ENCODE measurements at regions not wholly inside any gene's neighbourhood (a gene's known extent, or its start where the extent isn't known, plus 50 kb on each side); places are given as distances from the start of the nearest gene placed in this dataset.

DNA sequence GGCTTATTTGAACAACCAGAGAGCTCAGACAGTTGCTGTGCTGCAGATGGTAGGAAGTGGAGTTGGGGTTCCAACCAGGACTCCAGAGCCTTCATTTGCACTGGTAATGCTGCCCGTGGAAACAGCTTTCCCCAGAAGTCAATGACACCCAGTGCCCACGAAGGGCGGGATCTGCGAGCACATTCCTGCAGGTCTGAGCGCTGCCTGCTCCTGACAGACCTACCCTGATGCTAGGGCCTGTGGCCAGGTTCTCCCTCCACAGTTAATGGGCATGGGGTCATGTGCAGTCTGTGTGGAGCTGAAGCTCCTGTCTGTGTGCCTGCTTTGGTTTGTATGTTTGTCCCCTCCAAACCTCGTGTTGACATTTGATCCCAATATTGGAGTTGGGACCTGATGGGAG lies 299.0 kb upstream of the HS6ST1 start:
- Histone ChIP-seq H3K9me3 (ENCODE audit: control insufficient read depth, insufficient read depth, low read length) (no peaks in the 10 kb centered on the region), H3K79me2 (ENCODE audit: control insufficient read depth, low read length) (no peaks in the 10 kb centered on the region), H3K36me3 (ENCODE audit: control insufficient read depth, low read length) (no peaks in the 10 kb centered on the region), H3K27ac (ENCODE audit: low read depth, low read length) (no peak overlapping the region), H3F3A (ENCODE audit: control insufficient read depth, insufficient read depth) (no peaks in the 10 kb centered on the region), H3K4me1 (ENCODE audit: control insufficient read depth, low read length) (no peaks in the 10 kb centered on the region), H3K4me3 (ENCODE audit: low read length) (no peak overlapping the region), H4K20me1 (ENCODE audit: control insufficient read depth, insufficient read depth, low read depth, low read length) (no peaks in the 10 kb centered on the region), H3K9me2 (replicated peaks; ENCODE audit: control insufficient read depth, low read length) (no peaks in the 10 kb centered on the region), H3K27me3 (ENCODE audit: control insufficient read depth, low read length) (no peaks in the 10 kb centered on the region), H3K4me2 (ENCODE audit: low read length) (no peak overlapping the region)
- TF ChIP-seq, protein P1, sequence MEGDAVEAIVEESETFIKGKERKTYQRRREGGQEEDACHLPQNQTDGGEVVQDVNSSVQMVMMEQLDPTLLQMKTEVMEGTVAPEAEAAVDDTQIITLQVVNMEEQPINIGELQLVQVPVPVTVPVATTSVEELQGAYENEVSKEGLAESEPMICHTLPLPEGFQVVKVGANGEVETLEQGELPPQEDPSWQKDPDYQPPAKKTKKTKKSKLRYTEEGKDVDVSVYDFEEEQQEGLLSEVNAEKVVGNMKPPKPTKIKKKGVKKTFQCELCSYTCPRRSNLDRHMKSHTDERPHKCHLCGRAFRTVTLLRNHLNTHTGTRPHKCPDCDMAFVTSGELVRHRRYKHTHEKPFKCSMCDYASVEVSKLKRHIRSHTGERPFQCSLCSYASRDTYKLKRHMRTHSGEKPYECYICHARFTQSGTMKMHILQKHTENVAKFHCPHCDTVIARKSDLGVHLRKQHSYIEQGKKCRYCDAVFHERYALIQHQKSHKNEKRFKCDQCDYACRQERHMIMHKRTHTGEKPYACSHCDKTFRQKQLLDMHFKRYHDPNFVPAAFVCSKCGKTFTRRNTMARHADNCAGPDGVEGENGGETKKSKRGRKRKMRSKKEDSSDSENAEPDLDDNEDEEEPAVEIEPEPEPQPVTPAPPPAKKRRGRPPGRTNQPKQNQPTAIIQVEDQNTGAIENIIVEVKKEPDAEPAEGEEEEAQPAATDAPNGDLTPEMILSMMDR (IDR thresholded peaks at IDR 0.05; ENCODE audit: low read depth, low read length, poor library complexity, severe bottlenecking) = no peak
- TF ChIP-seq EZH2phosphoT487 (IDR thresholded peaks at IDR 0.05; ENCODE audit: borderline replicate concordance, low read length) = no peak

GRCh38 chr2:128618642-128619041 lies 300.0 kb upstream of the HS6ST1 start:
- H3K4me1 ChIP-seq (ENCODE audit: control insufficient read depth, low read length) = no peaks in the 10 kb centered on the region
- H3K27ac ChIP-seq (ENCODE audit: low read depth, low read length) = no peak overlapping the region
- no peak overlapping the region for H3K4me3 ChIP-seq (ENCODE audit: low read length)
- H3K79me2 ChIP-seq (ENCODE audit: control insufficient read depth, low read length) = no peaks in the 10 kb centered on the region
- no peak overlapping the region for H3K4me2 ChIP-seq (ENCODE audit: low read length)
- H3K9me3 ChIP-seq (ENCODE audit: control insufficient read depth, insufficient read depth, low read length) = no peaks in the 10 kb centered on the region
- H3K9me2 ChIP-seq (replicated peaks; ENCODE audit: control insufficient read depth, low read length) = no peaks in the 10 kb centered on the region
- TF ChIP-seq, protein P1 (IDR thresholded peaks at IDR 0.05; ENCODE audit: low read depth, low read length, poor library complexity, severe bottlenecking) = no peak
- no peak for TF ChIP-seq EZH2phosphoT487 (IDR thresholded peaks at IDR 0.05; ENCODE audit: borderline replicate concordance, low read length)
- H3K36me3 ChIP-seq (ENCODE audit: control insufficient read depth, low read length) = no peaks in the 10 kb centered on the region
- no peaks in the 10 kb centered on the region for H3F3A ChIP-seq (ENCODE audit: control insufficient read depth, insufficient read depth)
- H4K20me1 ChIP-seq (ENCODE audit: control insufficient read depth, insufficient read depth, low read depth, low read length) = no peaks in the 10 kb centered on the region
- no peaks in the 10 kb centered on the region for H3K27me3 ChIP-seq (ENCODE audit: control insufficient read depth, low read length)

- Histone ChIP-seq H3K9me3 (ENCODE audit: control insufficient read depth, insufficient read depth, low read length) (no peaks in the 10 kb centered on the region), H3K9me2 (replicated peaks; ENCODE audit: control insufficient read depth, low read length) (no peaks in the 10 kb centered on the region), H3K27ac (ENCODE audit: low read depth, low read length) (no peak overlapping the region), H3K79me2 (ENCODE audit: control insufficient read depth, low read length) (no peaks in the 10 kb centered on the region), H4K20me1 (ENCODE audit: control insufficient read depth, insufficient read depth, low read depth, low read length) (no peaks in the 10 kb centered on the region), H3K4me3 (ENCODE audit: low read length) (no peak overlapping the region), H3F3A (ENCODE audit: control insufficient read depth, insufficient read depth) (no peaks in the 10 kb centered on the region), H3K36me3 (ENCODE audit: control insufficient read depth, low read length) (no peaks in the 10 kb centered on the region), H3K4me1 (ENCODE audit: control insufficient read depth, low read length) (no peaks in the 10 kb centered on the region), H3K4me2 (ENCODE audit: low read length) (no peak overlapping the region), H3K27me3 (ENCODE audit: control insufficient read depth, low read length) (no peaks in the 10 kb centered on the region)
- TF ChIP-seq EZH2phosphoT487 (IDR thresholded peaks at IDR 0.05; ENCODE audit: borderline replicate concordance, low read length) = no peak
Measured at GRCh38 chr2:128619471-128620325, 301.0 kb upstream of the HS6ST1 start.

DNA sequence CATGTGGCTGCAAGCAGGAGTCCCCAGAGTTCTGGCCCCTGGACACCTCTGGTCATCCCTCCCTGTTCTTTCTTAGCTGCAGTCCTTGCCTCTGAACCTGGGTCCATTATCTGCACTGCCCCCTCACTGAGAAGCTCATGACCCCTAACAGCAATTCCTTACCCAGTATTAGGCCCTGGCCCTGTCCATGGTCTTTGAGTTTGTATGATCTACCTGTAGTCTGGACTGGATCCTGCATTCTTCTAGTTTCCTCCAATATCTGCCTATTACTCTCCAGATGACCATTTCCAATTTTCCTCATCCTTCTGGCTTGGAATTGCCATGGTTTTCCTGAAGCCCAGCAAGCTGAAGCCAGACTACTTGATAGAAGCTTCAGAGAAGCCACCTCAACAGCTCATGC lies 302.4 kb upstream of the HS6ST1 start:
- no peaks in the 10 kb centered on the region for H3F3A ChIP-seq (ENCODE audit: control insufficient read depth, insufficient read depth)
- H3K4me2 ChIP-seq (ENCODE audit: low read length) = no peak overlapping the region
- no peaks in the 10 kb centered on the region for H3K9me2 ChIP-seq (replicated peaks; ENCODE audit: control insufficient read depth, low read length)
- H3K4me3 ChIP-seq (ENCODE audit: low read length) = no peak overlapping the region
- H3K79me2 ChIP-seq (ENCODE audit: control insufficient read depth, low read length) = no peaks in the 10 kb centered on the region
- H3K27ac ChIP-seq (ENCODE audit: low read depth, low read length) = no peak overlapping the region
- H3K4me1 ChIP-seq (ENCODE audit: control insufficient read depth, low read length) = no peaks in the 10 kb centered on the region
- no peak for TF ChIP-seq EZH2phosphoT487 (IDR thresholded peaks at IDR 0.05; ENCODE audit: borderline replicate concordance, low read length)
- TF ChIP-seq, protein P1 (IDR thresholded peaks at IDR 0.05; ENCODE audit: low read depth, low read length, poor library complexity, severe bottlenecking) = no peak
- no peaks in the 10 kb centered on the region for H3K36me3 ChIP-seq (ENCODE audit: control insufficient read depth, low read length)
- H3K9me3 ChIP-seq (ENCODE audit: control insufficient read depth, insufficient read depth, low read length) = no peaks in the 10 kb centered on the region
- no peaks in the 10 kb centered on the region for H3K27me3 ChIP-seq (ENCODE audit: control insufficient read depth, low read length)
- no peaks in the 10 kb centered on the region for H4K20me1 ChIP-seq (ENCODE audit: control insufficient read depth, insufficient read depth, low read depth, low read length)

Measured in DOHH2 (cell line).